DND-41 (cell line): ENCODE measurements at regions not wholly inside any gene's neighbourhood (a gene's known extent, or its start where the extent isn't known, plus 50 kb on each side); places are given as distances from the start of the nearest gene placed in this dataset.

ENCODE experiments used
- ATAC-seq: fragments of 200-7000 bp; cut with Tn5 transposase; 3 replicates; pipeline ENCODE4 v1.9.1; 2021; ENCODE audit warnings: low read depth; ENCODE audit not compliant: insufficient read depth
- DNase-seq: peaks from one replicate; pipeline ENCODE4 v3.0.0-alpha.2; 2020
- H2AFZ ChIP-seq: 2 replicates; pipeline ENCODE4 v1.6.0; 2012; ENCODE audit warnings: low read depth, low read length
- H3K27ac ChIP-seq: 2 replicates; pipeline ENCODE4 v1.5.1; 2012; ENCODE audit warnings: low read length, inconsistent platforms
- H3K27me3 ChIP-seq: fragments of 200-600 bp; sonication (generic); 2 replicates; pipeline ENCODE4 v1.6.0; 2012; ENCODE audit warnings: low read length, mild to moderate bottlenecking, inconsistent platforms; ENCODE audit not compliant: insufficient read depth, poor library complexity
- H3K36me3 ChIP-seq: 2 replicates; pipeline ENCODE4 v1.5.1; 2012; ENCODE audit warnings: low read length, inconsistent platforms; ENCODE audit not compliant: insufficient read depth
- H3K4me1 ChIP-seq: 2 replicates; pipeline ENCODE4 v1.5.1; 2012; ENCODE audit warnings: mild to moderate bottlenecking, low read length; ENCODE audit not compliant: insufficient read depth
- H3K4me2 ChIP-seq: 2 replicates; pipeline ENCODE4 v1.6.0; 2012; ENCODE audit warnings: mild to moderate bottlenecking, moderate library complexity, low read length, inconsistent platforms; ENCODE audit not compliant: insufficient read depth
- H3K4me3 ChIP-seq, 2 experiments: fragments of 200-600 bp in 1 of 2; shearing (Covaris generic) in 1 of 2; 2 replicates each; pipeline ENCODE4 v1.5.1; 2012 to 2016; ENCODE audit warnings: inconsistent platforms in 2 of 2, low read length in 2 of 2, mild to moderate bottlenecking in 2 of 2, low read depth in 1 of 2, moderate library complexity in 1 of 2
- H3K79me2 ChIP-seq: 2 replicates; pipeline ENCODE4 v1.6.0; 2012; ENCODE audit warnings: low read length, inconsistent platforms; ENCODE audit not compliant: insufficient read depth
- H3K9ac ChIP-seq: 2 replicates; pipeline ENCODE4 v1.6.0; 2012; ENCODE audit warnings: low read depth, mild to moderate bottlenecking, inconsistent platforms, low read length, moderate library complexity
- H3K9me3 ChIP-seq: 2 replicates; pipeline ENCODE4 v1.5.1; 2012; ENCODE audit warnings: low read length, moderate library complexity, mild to moderate bottlenecking, inconsistent platforms; ENCODE audit not compliant: insufficient read depth, severe bottlenecking
- H4K20me1 ChIP-seq: 2 replicates; pipeline ENCODE4 v1.6.0; 2012; ENCODE audit warnings: low read length; ENCODE audit not compliant: insufficient read depth
- CTCF ChIP-seq: IDR thresholded peaks from 2 replicates; pipeline ENCODE4 v1.5.1; 2012; ENCODE audit warnings: borderline replicate concordance, low read length, moderate library complexity, mild to moderate bottlenecking; ENCODE audit not compliant: poor library complexity, severe bottlenecking; ENCODE audit errors: extremely low read depth
- EZH2 ChIP-seq: IDR thresholded peaks from 3 replicates; pipeline ENCODE4 v1.6.1; 2012; ENCODE audit warnings: borderline replicate concordance, low read depth, mild to moderate bottlenecking, moderate library complexity, low read length, inconsistent platforms; ENCODE audit not compliant: severe bottlenecking

DNA sequence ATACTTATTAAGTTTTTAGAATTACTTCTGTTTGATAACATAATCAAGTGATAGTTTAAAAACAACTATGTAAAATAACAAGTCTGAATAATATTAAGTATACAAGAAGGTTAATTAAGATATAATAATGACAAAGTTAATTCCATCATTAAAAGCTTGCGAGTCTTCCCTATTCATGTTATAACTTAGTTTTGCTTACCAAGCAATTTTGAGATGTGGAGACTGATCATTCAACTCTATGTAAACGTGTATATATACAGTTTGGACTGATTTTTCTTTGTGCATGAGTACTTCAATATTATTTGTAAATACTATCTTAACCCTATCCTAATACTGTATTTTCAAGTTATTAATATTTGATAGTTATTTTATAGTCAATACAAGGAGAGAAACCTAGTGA, 870.9 kb downstream of the GBE1 start:
- H3K27ac ChIP-seq = no peak overlapping the region
- no peaks in the 10 kb centered on the region for H4K20me1 ChIP-seq
- no peak overlapping the region for H3K9ac ChIP-seq
- no peak for ATAC-seq
- no peaks in the 10 kb centered on the region for H3K4me1 ChIP-seq
- no peaks in the 10 kb centered on the region for H3K9me3 ChIP-seq
- H3K36me3 ChIP-seq = no peaks in the 10 kb centered on the region
- no peak overlapping the region for H3K4me3 ChIP-seq
- no peaks in the 10 kb centered on the region for H3K27me3 ChIP-seq
- DNase-seq = no peak
- no peak overlapping the region for H3K4me2 ChIP-seq
- no peak overlapping the region for H2AFZ ChIP-seq
- H3K79me2 ChIP-seq = no peaks in the 10 kb centered on the region
- TF ChIP-seq EZH2 = no peak
- TF ChIP-seq CTCF = no peak

DNA sequence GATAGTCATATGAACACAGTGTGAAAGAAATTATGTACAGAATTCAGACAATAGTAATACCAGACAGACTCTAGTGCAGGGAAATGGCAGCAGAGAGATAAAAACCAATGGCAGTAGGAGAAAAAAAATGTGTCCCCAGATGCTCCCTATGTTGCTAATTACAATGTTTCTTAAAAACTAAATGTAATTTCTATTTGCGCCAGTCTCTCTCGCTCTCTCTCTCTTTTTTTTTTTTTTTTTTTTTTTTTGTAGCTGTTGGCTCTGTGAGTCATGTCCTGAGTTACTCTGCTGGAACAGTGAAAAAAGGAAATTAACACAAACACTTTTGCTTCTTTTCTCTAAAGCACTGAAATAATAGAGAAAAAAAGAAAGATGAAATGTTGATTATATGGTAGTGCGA, 871.9 kb downstream of the GBE1 start:
- H3K4me2 ChIP-seq = no peak overlapping the region
- no peaks in the 10 kb centered on the region for H3K9me3 ChIP-seq
- ATAC-seq (no peak), DNase-seq (no peak)
- TF ChIP-seq EZH2 (no peak), CTCF (no peak)
- no peaks in the 10 kb centered on the region for H3K4me1 ChIP-seq
- H3K9ac ChIP-seq = no peak overlapping the region
- H3K36me3 ChIP-seq = no peaks in the 10 kb centered on the region
- no peak overlapping the region for H2AFZ ChIP-seq
- no peaks in the 10 kb centered on the region for H3K79me2 ChIP-seq
- no peak overlapping the region for H3K27ac ChIP-seq
- H3K4me3 ChIP-seq = no peak overlapping the region
- no peaks in the 10 kb centered on the region for H4K20me1 ChIP-seq
- no peaks in the 10 kb centered on the region for H3K27me3 ChIP-seq

GRCh38 chr3:80870476-80871041, 890.9 kb downstream of the GBE1 start:
- no peaks in the 10 kb centered on the region for H3K9me3 ChIP-seq
- no peak overlapping the region for H2AFZ ChIP-seq
- no peaks in the 10 kb centered on the region for H4K20me1 ChIP-seq
- TF ChIP-seq EZH2 (no peak), CTCF (no peak)
- no peaks in the 10 kb centered on the region for H3K79me2 ChIP-seq
- no peaks in the 10 kb centered on the region for H3K4me1 ChIP-seq
- DNase-seq = no peak
- no peak overlapping the region for H3K4me3 ChIP-seq
- no peaks in the 10 kb centered on the region for H3K36me3 ChIP-seq
- H3K27me3 ChIP-seq = no peaks in the 10 kb centered on the region
- no peak for ATAC-seq
- H3K9ac ChIP-seq = no peak overlapping the region
- H3K4me2 ChIP-seq = no peak overlapping the region
- H3K27ac ChIP-seq = no peak overlapping the region

GRCh38 chr3:80855482-80855881, 906.0 kb downstream of the GBE1 start:
- no peaks in the 10 kb centered on the region for H3K36me3 ChIP-seq
- no peak for DNase-seq
- H3K4me2 ChIP-seq = no peak overlapping the region

More at GRCh38 chr3:80855482-80855881, 906.0 kb downstream of the GBE1 start:
- Histone ChIP-seq H4K20me1 (no peaks in the 10 kb centered on the region), H3K9me3 (no peaks in the 10 kb centered on the region), H3K9ac (no peak overlapping the region), H3K4me1 (no peaks in the 10 kb centered on the region), H3K4me3 (no peak overlapping the region), H3K27me3 (no peaks in the 10 kb centered on the region), H3K79me2 (no peaks in the 10 kb centered on the region), H2AFZ (no peak overlapping the region), H3K27ac (no peak overlapping the region)
- TF ChIP-seq EZH2 (no peak), CTCF (no peak)
- no peak for ATAC-seq
